Memory B cell (primary cell): ENCODE measurements at regions not wholly inside any gene's neighbourhood (a gene's known extent, or its start where the extent isn't known, plus 50 kb on each side); places are given as distances from the start of the nearest gene placed in this dataset.
"Not testable (repeated sequence)": the region's sequence is repeated elsewhere in the genome, so short reads cannot be mapped to it uniquely, and the experiment has no call there.

Source experiments
- ATAC-seq: fragments of 150-1000 bp; cut with Tn5 transposase; 2 replicates; pipeline ENCODE4 v1.10.0; 2021; ENCODE audit warnings: low read depth, mild to moderate bottlenecking, moderate library complexity
- DNase-seq, 2 donors: peaks; one replicate each; pipeline ENCODE4 v3.0.0; 2022; ENCODE audit warnings: low spot score in 2 of 2
- H3K27ac Mint-ChIP-seq: one replicate; pipeline ENCODE4 v1.8.0; 2022; ENCODE audit warnings: mild to moderate bottlenecking, moderate library complexity, mixed read lengths
- H3K27me3 Mint-ChIP-seq: one replicate; pipeline ENCODE4 v1.8.0; 2022; ENCODE audit warnings: mixed read lengths
- H3K36me3 Mint-ChIP-seq: one replicate; pipeline ENCODE4 v1.8.0; 2022; ENCODE audit warnings: mild to moderate bottlenecking, mixed read lengths
- H3K4me1 Mint-ChIP-seq: one replicate; pipeline ENCODE4 v1.8.0; 2022; ENCODE audit warnings: mixed read lengths
- H3K4me3 Mint-ChIP-seq: one replicate; pipeline ENCODE4 v1.8.0; 2022; ENCODE audit warnings: mild to moderate bottlenecking, moderate library complexity, mixed read lengths
- H3K9me3 Mint-ChIP-seq: one replicate; pipeline ENCODE4 v1.8.0; 2022; ENCODE audit warnings: mixed read lengths

- H3K27ac Mint-ChIP-seq = no peak overlapping the region
- H3K27me3 Mint-ChIP-seq = peaks cover 19% of the 10 kb centered on the region
- peaks cover 10% of the 10 kb centered on the region for H3K4me1 Mint-ChIP-seq
- no peak for DNase-seq
- no peaks in the 10 kb centered on the region for H3K9me3 Mint-ChIP-seq
- ATAC-seq = no peak
- H3K4me3 Mint-ChIP-seq = no peak overlapping the region
- H3K36me3 Mint-ChIP-seq = no peaks in the 10 kb centered on the region
These were observed 164.3 kb upstream of the PABPC3 start for GRCh38 chr13:24931450-24932251.

- not testable (repeated sequence) for ATAC-seq, H3K36me3 Mint-ChIP-seq, H3K9me3 Mint-ChIP-seq, H3K27ac Mint-ChIP-seq, DNase-seq, H3K4me1 Mint-ChIP-seq, H3K4me3 Mint-ChIP-seq
- H3K27me3 Mint-ChIP-seq = peaks cover 22% of the 10 kb centered on the region
These were observed 162.6 kb upstream of the PABPC3 start for GRCh38 chr13:24933106-24934023.

DNA sequence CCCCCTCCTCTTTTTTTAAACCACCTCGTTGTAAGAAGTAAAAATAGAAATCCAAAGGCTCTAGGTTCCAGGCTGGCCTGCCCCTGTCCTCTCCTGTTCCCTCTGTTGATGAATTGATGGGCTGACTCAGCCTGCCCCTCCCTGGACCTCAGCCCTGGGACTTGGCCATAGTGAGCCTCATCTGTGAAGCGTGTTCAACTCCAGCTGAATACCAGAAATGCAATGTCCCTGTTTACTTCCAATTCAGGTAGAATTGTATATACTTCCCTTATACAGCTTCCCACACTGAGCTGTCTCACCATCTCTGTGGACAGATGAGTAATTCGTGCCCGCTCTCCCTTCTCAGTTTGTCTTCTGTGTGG lies 161.9 kb upstream of the PABPC3 start:
- H3K27ac Mint-ChIP-seq, H3K4me3 Mint-ChIP-seq, H3K9me3 Mint-ChIP-seq: not testable (repeated sequence)

GRCh38 chr13:24938966-24939365 lies 157.0 kb upstream of the PABPC3 start:
- H3K36me3 Mint-ChIP-seq = no peaks in the 10 kb centered on the region
- no peaks in the 10 kb centered on the region for H3K4me1 Mint-ChIP-seq
- H3K9me3 Mint-ChIP-seq = no peaks in the 10 kb centered on the region
- ATAC-seq (no peak), DNase-seq (no peak)
- H3K27me3 Mint-ChIP-seq = peaks cover 12% of the 10 kb centered on the region
- H3K4me3 Mint-ChIP-seq = no peak overlapping the region
- no peak overlapping the region for H3K27ac Mint-ChIP-seq

More for the DNA sequence above, 161.9 kb upstream of the PABPC3 start:
- H3K36me3 Mint-ChIP-seq, ATAC-seq, DNase-seq, H3K4me1 Mint-ChIP-seq: not testable (repeated sequence)
- H3K27me3 Mint-ChIP-seq = peaks cover 22% of the 10 kb centered on the region

- not testable (repeated sequence) for ATAC-seq, H3K27me3 Mint-ChIP-seq, H3K4me1 Mint-ChIP-seq, H3K27ac Mint-ChIP-seq, DNase-seq, H3K4me3 Mint-ChIP-seq, H3K36me3 Mint-ChIP-seq, H3K9me3 Mint-ChIP-seq
These were observed 154.8 kb upstream of the PABPC3 start for GRCh38 chr13:24941023-24941713.

- ATAC-seq (no peak), DNase-seq (no peak)
- Mint-ChIP-seq H3K9me3 (peaks cover 1% of the 10 kb centered on the region), H3K4me3 (no peak overlapping the region), H3K27ac (no peak overlapping the region), H3K4me1 (no peaks in the 10 kb centered on the region), H3K27me3 (peaks cover 5% of the 10 kb centered on the region), H3K36me3 (no peaks in the 10 kb centered on the region)
These were observed 152.8 kb upstream of the PABPC3 start for GRCh38 chr13:24943136-24943535.

GRCh38 chr13:24944073-24944472 lies 151.9 kb upstream of the PABPC3 start:
- H3K9me3 Mint-ChIP-seq, ATAC-seq, H3K27ac Mint-ChIP-seq, DNase-seq, H3K27me3 Mint-ChIP-seq, H3K4me3 Mint-ChIP-seq, H3K36me3 Mint-ChIP-seq, H3K4me1 Mint-ChIP-seq: not testable (repeated sequence)

DNA sequence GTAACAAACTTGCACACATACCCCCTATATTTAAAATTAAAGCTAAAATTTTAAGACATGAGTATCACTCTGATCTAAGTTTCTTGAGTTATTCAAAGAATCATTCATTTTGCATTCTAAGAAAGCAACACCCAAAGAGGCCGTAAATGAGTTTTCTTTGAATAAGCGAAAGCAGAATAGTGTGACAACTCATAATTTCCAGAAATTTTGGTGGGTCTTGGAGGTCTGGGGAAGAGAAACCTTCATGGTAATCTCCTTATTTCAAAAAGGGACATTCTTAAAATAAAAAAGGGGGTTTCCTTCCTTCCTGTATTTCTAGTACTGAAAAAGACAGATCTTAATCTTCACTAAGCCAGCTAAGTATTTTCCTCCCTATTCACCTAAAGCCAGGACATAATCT lies 147.0 kb upstream of the PABPC3 start:
- not testable (repeated sequence) for H3K4me1 Mint-ChIP-seq, ATAC-seq, H3K9me3 Mint-ChIP-seq, H3K36me3 Mint-ChIP-seq, H3K27ac Mint-ChIP-seq, H3K4me3 Mint-ChIP-seq, DNase-seq, H3K27me3 Mint-ChIP-seq

- not testable (repeated sequence) for DNase-seq, H3K9me3 Mint-ChIP-seq, H3K27me3 Mint-ChIP-seq, H3K27ac Mint-ChIP-seq, H3K4me1 Mint-ChIP-seq, H3K4me3 Mint-ChIP-seq, ATAC-seq, H3K36me3 Mint-ChIP-seq
These were observed 145.3 kb upstream of the PABPC3 start for GRCh38 chr13:24950611-24951010.

GRCh38 chr13:24967970-24968369 lies 128.0 kb upstream of the PABPC3 start:
- not testable (repeated sequence) for H3K27ac Mint-ChIP-seq, H3K4me3 Mint-ChIP-seq, DNase-seq, H3K9me3 Mint-ChIP-seq, ATAC-seq, H3K4me1 Mint-ChIP-seq, H3K36me3 Mint-ChIP-seq
- H3K27me3 Mint-ChIP-seq = peaks cover 10% of the 10 kb centered on the region

- H3K4me1 Mint-ChIP-seq, DNase-seq, H3K4me3 Mint-ChIP-seq, ATAC-seq, H3K9me3 Mint-ChIP-seq, H3K27me3 Mint-ChIP-seq, H3K36me3 Mint-ChIP-seq, H3K27ac Mint-ChIP-seq: not testable (repeated sequence)
These were observed 127.5 kb upstream of the PABPC3 start for GRCh38 chr13:24968416-24968815.

- ATAC-seq = not testable (repeated sequence)
These were observed 122.8 kb upstream of the PABPC3 start for GRCh38 chr13:24973102-24973501.

GRCh38 chr13:24981181-24981803 lies 114.6 kb upstream of the PABPC3 start:
- H3K27ac Mint-ChIP-seq, H3K27me3 Mint-ChIP-seq, DNase-seq, H3K36me3 Mint-ChIP-seq, H3K4me3 Mint-ChIP-seq, ATAC-seq, H3K9me3 Mint-ChIP-seq, H3K4me1 Mint-ChIP-seq: not testable (repeated sequence)

More at GRCh38 chr13:24973102-24973501, 122.8 kb upstream of the PABPC3 start:
- not testable (repeated sequence) for H3K27ac Mint-ChIP-seq, H3K9me3 Mint-ChIP-seq, DNase-seq, H3K4me3 Mint-ChIP-seq, H3K27me3 Mint-ChIP-seq, H3K4me1 Mint-ChIP-seq, H3K36me3 Mint-ChIP-seq
